HG02852 (cell line): ENCODE measurements at regions not wholly inside any gene's neighbourhood (a gene's known extent, or its start where the extent isn't known, plus 50 kb on each side); places are given as distances from the start of the nearest gene placed in this dataset.
"Not testable (repeated sequence)": the region's sequence is repeated elsewhere in the genome, so short reads cannot be mapped to it uniquely, and the experiment has no call there.

Experiments used
- ATAC-seq: cut with Tn5 transposase; IDR thresholded peaks from one replicate; pipeline ENCODE4 v1.9.1; 2021; ENCODE audit warnings: mild to moderate bottlenecking, moderate library complexity; ENCODE audit not compliant: unreplicated experiment

GRCh38 chr2:22011048-22011447, 887.3 kb downstream of the TDRD15 start:
- ATAC-seq: no peak

- ATAC-seq: no peak
Measured at GRCh38 chr2:22020091-22020742, 896.4 kb downstream of the TDRD15 start.

GRCh38 chr2:22027345-22028005, 903.7 kb downstream of the TDRD15 start:
- no peak for ATAC-seq

GRCh38 chr2:22035361-22035830, 911.6 kb downstream of the TDRD15 start:
- no peak for ATAC-seq

GRCh38 chr2:22037274-22037673, 913.5 kb downstream of the TDRD15 start:
- ATAC-seq: no peak

GRCh38 chr2:22043784-22044183, 920.0 kb downstream of the TDRD15 start:
- no peak for ATAC-seq

GRCh38 chr2:22055784-22056620, 932.2 kb downstream of the TDRD15 start:
- ATAC-seq: no peak

GRCh38 chr2:22056621-22057132, 932.9 kb downstream of the TDRD15 start:
- ATAC-seq: no peak

- ATAC-seq: no peak
Measured at GRCh38 chr2:22062679-22063078, 938.9 kb downstream of the TDRD15 start.

GRCh38 chr2:22076454-22076853, 952.7 kb downstream of the TDRD15 start:
- ATAC-seq: no peak

- no peak for ATAC-seq
Measured at GRCh38 chr2:22078701-22079100, 954.9 kb downstream of the TDRD15 start.

- ATAC-seq: no peak
Measured at GRCh38 chr2:22079583-22079982, 955.8 kb downstream of the TDRD15 start.

- no peak for ATAC-seq
Measured at GRCh38 chr2:22086726-22087125, 963.0 kb downstream of the TDRD15 start.

GRCh38 chr2:22103617-22104016, 979.8 kb downstream of the TDRD15 start:
- ATAC-seq: not testable (repeated sequence)

- ATAC-seq: no peak
Measured at GRCh38 chr2:22110244-22110651, 986.5 kb downstream of the TDRD15 start.

GRCh38 chr2:22124003-22124402, 1000.2 kb downstream of the TDRD15 start:
- ATAC-seq: no peak

GRCh38 chr2:22126106-22126505, 1002.3 kb downstream of the TDRD15 start:
- ATAC-seq: no peak

- ATAC-seq: no peak
Measured at GRCh38 chr2:22126978-22127377, 1003.2 kb downstream of the TDRD15 start.

- no peak for ATAC-seq
Measured at GRCh38 chr2:22134421-22134820, 1010.7 kb downstream of the TDRD15 start.

GRCh38 chr2:22136446-22136845, 1012.7 kb downstream of the TDRD15 start:
- ATAC-seq: no peak

- no peak for ATAC-seq
Measured at GRCh38 chr2:22143840-22144239, 1020.1 kb downstream of the TDRD15 start.
